Body of pancreas (tissue), 4 donors: ENCODE measurements at regions not wholly inside any gene's neighbourhood (a gene's known extent, or its start where the extent isn't known, plus 50 kb on each side); places are given as distances from the start of the nearest gene placed in this dataset.

Experiments used
- POLR2A ChIP-seq, 3 donors: fragments of 450-650 bp; IDR thresholded peaks; one replicate each; pipeline ENCODE4 v1.6.1; 2016; ENCODE audit warnings: antibody characterized with exemption in 3 of 3, mild to moderate bottlenecking in 2 of 3
- TF ChIP-seq, protein P1 (sequence below), 7 experiments: fragments of 450-650 bp in 4 of 7; fragments of 200-600 bp in 3 of 7; sonication (generic) in 3 of 7; IDR thresholded peaks; one replicate each; pipeline ENCODE4 v1.5.1; 2016 to 2019; ENCODE audit warnings: antibody characterized with exemption in 7 of 7

DNA sequence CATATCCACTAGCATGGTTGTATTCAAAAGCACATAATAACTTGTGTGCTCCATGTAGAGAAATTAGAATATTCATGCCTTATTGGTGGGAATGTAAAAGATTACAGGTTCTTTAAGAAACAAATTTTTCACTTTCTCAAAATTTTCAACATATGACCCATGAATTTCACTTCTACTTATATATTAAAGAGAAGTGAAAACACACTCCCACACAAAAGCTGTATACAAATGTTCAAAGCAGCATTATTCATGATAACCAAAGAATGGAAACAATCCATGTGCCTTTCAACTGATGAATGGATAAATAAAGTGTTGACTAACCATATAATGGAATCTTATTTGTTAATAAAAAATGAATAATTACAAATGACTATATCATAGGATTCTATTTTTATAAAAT, 694.5 kb upstream of the PCDH15 start:
- TF ChIP-seq, protein P1, sequence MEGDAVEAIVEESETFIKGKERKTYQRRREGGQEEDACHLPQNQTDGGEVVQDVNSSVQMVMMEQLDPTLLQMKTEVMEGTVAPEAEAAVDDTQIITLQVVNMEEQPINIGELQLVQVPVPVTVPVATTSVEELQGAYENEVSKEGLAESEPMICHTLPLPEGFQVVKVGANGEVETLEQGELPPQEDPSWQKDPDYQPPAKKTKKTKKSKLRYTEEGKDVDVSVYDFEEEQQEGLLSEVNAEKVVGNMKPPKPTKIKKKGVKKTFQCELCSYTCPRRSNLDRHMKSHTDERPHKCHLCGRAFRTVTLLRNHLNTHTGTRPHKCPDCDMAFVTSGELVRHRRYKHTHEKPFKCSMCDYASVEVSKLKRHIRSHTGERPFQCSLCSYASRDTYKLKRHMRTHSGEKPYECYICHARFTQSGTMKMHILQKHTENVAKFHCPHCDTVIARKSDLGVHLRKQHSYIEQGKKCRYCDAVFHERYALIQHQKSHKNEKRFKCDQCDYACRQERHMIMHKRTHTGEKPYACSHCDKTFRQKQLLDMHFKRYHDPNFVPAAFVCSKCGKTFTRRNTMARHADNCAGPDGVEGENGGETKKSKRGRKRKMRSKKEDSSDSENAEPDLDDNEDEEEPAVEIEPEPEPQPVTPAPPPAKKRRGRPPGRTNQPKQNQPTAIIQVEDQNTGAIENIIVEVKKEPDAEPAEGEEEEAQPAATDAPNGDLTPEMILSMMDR (IDR thresholded peaks at IDR 0.05) = no peak
- TF ChIP-seq POLR2A (IDR thresholded peaks at IDR 0.05) = no peak
